K562 (cell line): ENCODE measurements at regions not wholly inside any gene's neighbourhood (a gene's known extent, or its start where the extent isn't known, plus 50 kb on each side); places are given as distances from the start of the nearest gene placed in this dataset.

Experiments
- ATAC-seq: fragments of 200-7000 bp; cut with Tn5 transposase; 3 replicates; pipeline ENCODE4 v1.9.1; 2020; ENCODE audit warnings: moderate library complexity
- BruUV-seq: library from RNA; stranded (reverse); fragments of 400-500 nt; replicated peaks from 2 replicates; lab custom pipeline; 2021; lab: Mats Ljungman, UMichigan
- CTCF ChIA-PET: fragments of 300-600 bp; formaldehyde crosslinking; extraction: SDS; loops from one replicate; lab custom pipeline; 2021; ENCODE audit warnings: low intra/inter-chr PET ratio; lab: Yijun Ruan, JAX
- POLR2A ChIA-PET: fragments of 300-600, 350-650 bp; sonication (Branson Sonifier 250); formaldehyde crosslinking; extraction: SDS; loops from one replicate; lab custom pipeline; 2021; ENCODE audit warnings: antibody characterized with exemption, inconsistent platforms; lab: Yijun Ruan, JAX
- DNase-seq, 4 experiments: peaks; one replicate each; pipeline versions ENCODE4 v3.0.0 to v3.0.0-alpha.2; 2011 to 2018; ENCODE audit warnings: low spot score in 3 of 4, mixed read lengths in 3 of 4; ENCODE audit errors: extremely low read depth in 1 of 4
- FAIRE-seq: peaks from 2 replicates; lab custom pipeline; 2011; peaks lifted over from hg19 to GRCh38; lab: Jason Lieb, UNC
- H2AFZ ChIP-seq: 2 replicates; pipeline ENCODE4 v1.6.0; 2011; ENCODE audit warnings: low read depth, low read length, control low read depth, inconsistent platforms
- H3K27ac ChIP-seq: fragments of 200-600 bp; 3 replicates; pipeline ENCODE4 v1.8.0; 2011; ENCODE audit warnings: low read depth, mild to moderate bottlenecking, control low read depth, inconsistent platforms, low read length, moderate library complexity, mixed read lengths; ENCODE audit errors: extremely low read depth
- H3K27me3 ChIP-seq, 2 experiments: fragments of 300-600 bp in 1 of 2; 2 replicates in 1 of 2; 3 replicates in 1 of 2; pipeline versions ENCODE4 v1.6.0 to v1.8.0; 2011; ENCODE audit warnings: inconsistent platforms in 2 of 2, low read length in 2 of 2, mild to moderate bottlenecking in 1 of 2, mixed read lengths in 1 of 2, moderate library complexity in 1 of 2; ENCODE audit not compliant: control insufficient read depth in 2 of 2, insufficient read depth in 2 of 2
- H3K36me3 ChIP-seq: fragments of 300-600 bp; 3 replicates; pipeline ENCODE4 v1.8.0; 2011; ENCODE audit warnings: mild to moderate bottlenecking, low read length, inconsistent platforms; ENCODE audit not compliant: control insufficient read depth, insufficient read depth
- H3K4me1 ChIP-seq, 2 experiments: fragments of 200-600 bp in 1 of 2; replicated peaks in 1 of 2; 2 replicates in 1 of 2; 3 replicates in 1 of 2; pipeline versions ENCODE4 v1.5.1 to v1.8.0; 2011; ENCODE audit warnings: inconsistent platforms in 2 of 2, low read length in 2 of 2, mild to moderate bottlenecking in 1 of 2, mixed read lengths in 1 of 2, moderate library complexity in 1 of 2; ENCODE audit not compliant: control insufficient read depth in 2 of 2, insufficient read depth in 2 of 2
- H3K4me2 ChIP-seq: 2 replicates; pipeline ENCODE4 v1.6.1; 2011; ENCODE audit warnings: low read length, control low read depth, inconsistent platforms, mixed read lengths; ENCODE audit not compliant: insufficient read depth
- H3K4me3 ChIP-seq: fragments of 200-600 bp; sonication (generic), shearing (Covaris generic); 2 replicates; pipeline ENCODE4 v1.5.1; 2016; ENCODE audit warnings: control low read depth, inconsistent platforms
- H3K79me2 ChIP-seq: fragments of 200-600 bp; 3 replicates; pipeline ENCODE4 v1.8.0; 2011; ENCODE audit warnings: low read length, inconsistent platforms; ENCODE audit not compliant: control insufficient read depth, insufficient read depth
- H3K9ac ChIP-seq, 2 experiments: 2 replicates each; pipeline versions ENCODE4 v1.6.0 to v1.6.1; 2011; ENCODE audit warnings: low read depth in 2 of 2, low read length in 2 of 2, control low read depth in 1 of 2, inconsistent platforms in 1 of 2, mild to moderate bottlenecking in 1 of 2, mixed read lengths in 1 of 2; ENCODE audit not compliant: insufficient read depth in 1 of 2
- H3K9me1 ChIP-seq: one replicate; pipeline ENCODE4 v1.6.0; 2011; ENCODE audit warnings: inconsistent platforms, mild to moderate bottlenecking, low read length, moderate library complexity; ENCODE audit not compliant: control insufficient read depth, insufficient read depth
- H3K9me3 ChIP-seq: replicated peaks from 2 replicates; pipeline ENCODE4 v1.5.1; 2011; ENCODE audit warnings: low read depth, low read length, inconsistent platforms; ENCODE audit not compliant: control insufficient read depth, insufficient read depth
- H4K20me1 ChIP-seq: replicated peaks from 2 replicates; pipeline ENCODE4 v1.6.1; 2011; ENCODE audit warnings: low read length, inconsistent platforms, mixed read lengths; ENCODE audit not compliant: control insufficient read depth, insufficient read depth
- BRCA1 ChIP-seq, 2 experiments: fragments of 450-650 bp in 1 of 2; sonication (generic) in 1 of 2; formaldehyde crosslinking in 1 of 2; IDR thresholded peaks; 2 replicates each; pipeline versions ENCODE4 v1.5.0 to v1.6.1; 2017 to 2020; ENCODE audit warnings: mild to moderate bottlenecking in 1 of 2, missing genetic modification reagents in 1 of 2
- CHCHD3 ChIP-seq: fragments of 250-450 bp; sonication (Bioruptor Pico); IDR thresholded peaks from 2 replicates; pipeline ENCODE4 v2.1.2; 2022; ENCODE audit warnings: mild to moderate bottlenecking
- CHD1 ChIP-seq: fragments of 200-600 bp; sonication (generic); IDR thresholded peaks from one replicate; pipeline ENCODE4 v1.6.1; 2012; ENCODE audit warnings: mild to moderate bottlenecking, moderate library complexity, low read length, inconsistent platforms
- ELF1 ChIP-seq: fragments of 200-800 bp; sonication (Bioruptor generic); IDR thresholded peaks from 2 replicates; pipeline ENCODE4 v1.6.1; 2016; ENCODE audit warnings: missing genetic modification characterization, missing compliant biosample characterization
- ERF ChIP-seq: fragments of 450-650 bp; formaldehyde crosslinking; IDR thresholded peaks from 2 replicates; pipeline ENCODE4 v1.4.0; 2020; ENCODE audit warnings: mild to moderate bottlenecking, mixed read lengths
- FUS ChIP-seq: fragments of 200-400 bp; formaldehyde crosslinking; optimal IDR thresholded peaks from 2 replicates; pipeline ENCODE3; 2017; ENCODE audit warnings: low read depth, low read length
- GTF2B ChIP-seq: IDR thresholded peaks from 2 replicates; pipeline ENCODE4 v1.6.1; 2011; ENCODE audit not compliant: insufficient read length; ENCODE audit errors: extremely low read depth
- HNRNPH1 ChIP-seq: fragments of 200-400 bp; formaldehyde crosslinking; optimal IDR thresholded peaks from 2 replicates; pipeline ENCODE3; 2017; ENCODE audit warnings: low read depth, mild to moderate bottlenecking, low read length, moderate library complexity
- MEF2D ChIP-seq: conservative IDR thresholded peaks from 2 replicates; pipeline ENCODE4 v1.6.1; 2016; ENCODE audit warnings: low read depth, missing genetic modification characterization, missing compliant biosample characterization
- MTF1 ChIP-seq: fragments of 250-450 bp; sonication (Bioruptor Pico); IDR thresholded peaks from 2 replicates; pipeline ENCODE4 v1.9.0; 2021; ENCODE audit warnings: moderate library complexity, mild to moderate bottlenecking, inconsistent platforms, borderline replicate concordance
- NFATC3 ChIP-seq: fragments of 450-650 bp; IDR thresholded peaks from 2 replicates; pipeline ENCODE4 v1.6.1; 2017; ENCODE audit warnings: mild to moderate bottlenecking
- NUFIP1 ChIP-seq: fragments of 450-650 bp; IDR thresholded peaks from 2 replicates; pipeline ENCODE4 v1.6.1; 2018; ENCODE audit not compliant: partially characterized antibody
- PRPF4 ChIP-seq: fragments of 200-400 bp; formaldehyde crosslinking; IDR thresholded peaks from one replicate; pipeline ENCODE4 v1.6.1; 2017; ENCODE audit warnings: low read length, low read depth, mild to moderate bottlenecking; ENCODE audit not compliant: insufficient read depth, poor library complexity, severe bottlenecking
- SRF ChIP-seq, 2 experiments: fragments of 250-450, 450-650 bp in 1 of 2; sonication (Bioruptor Pico) in 1 of 2; sonication (generic) in 1 of 2; formaldehyde crosslinking; IDR thresholded peaks; 2 replicates each; pipeline versions ENCODE4 v1.5.0 to v1.5.1; 2020 to 2022; ENCODE audit warnings: mild to moderate bottlenecking in 1 of 2, missing genetic modification reagents in 1 of 2
- TCF3 ChIP-seq: sonication (generic); formaldehyde crosslinking; IDR thresholded peaks from 2 replicates; pipeline ENCODE4 v1.4.0; 2020; ENCODE audit warnings: mild to moderate bottlenecking, missing genetic modification reagents
- TEAD2 ChIP-seq: fragments of 450-650 bp; IDR thresholded peaks from 2 replicates; pipeline ENCODE4 v1.6.1; 2016; ENCODE audit warnings: missing genetic modification characterization, control low read depth, missing compliant biosample characterization
- TFAM ChIP-seq: fragments of 250-450 bp; sonication (Bioruptor Pico); conservative IDR thresholded peaks from 2 replicates; pipeline ENCODE4 v1.5.0; 2021; ENCODE audit warnings: mild to moderate bottlenecking, moderate library complexity
- ZSCAN32 ChIP-seq: fragments of 450-650 bp; formaldehyde crosslinking; IDR thresholded peaks from 2 replicates; pipeline ENCODE4 v1.4.0; 2020; ENCODE audit warnings: mild to moderate bottlenecking, moderate library complexity
- WGBS: fragments of 100-300 bp; shearing (Covaris generic); methylation state at CpG from one replicate; pipeline ENCODE4 v1.1.6; 2016; ENCODE audit warnings: low coverage, mixed read lengths; ENCODE audit not compliant: insufficient coverage; ENCODE audit errors: missing lambda C conversion rate; 5-methylcytosine and 5-hydroxymethylcytosine counted together
- in situ Hi-C: fragments of 300-500 bp; cut with MboI; formaldehyde crosslinking; loops from 4 replicates; pipeline ENCODE4 v1.15.0; 2018; ENCODE audit warnings: inconsistent platforms, mixed read lengths
- intact Hi-C: fragments of 100-400 bp; cut with micrococcal nuclease; formaldehyde crosslinking; loops from 2 replicates; pipeline ENCODE4 v1.14.2; 2022
- TF ChIP-seq, protein P1 (sequence below): sonication (generic); formaldehyde crosslinking; IDR thresholded peaks from 2 replicates; pipeline ENCODE4 v1.8.0; 2022; ENCODE audit warnings: mild to moderate bottlenecking, missing genetic modification reagents

DNA sequence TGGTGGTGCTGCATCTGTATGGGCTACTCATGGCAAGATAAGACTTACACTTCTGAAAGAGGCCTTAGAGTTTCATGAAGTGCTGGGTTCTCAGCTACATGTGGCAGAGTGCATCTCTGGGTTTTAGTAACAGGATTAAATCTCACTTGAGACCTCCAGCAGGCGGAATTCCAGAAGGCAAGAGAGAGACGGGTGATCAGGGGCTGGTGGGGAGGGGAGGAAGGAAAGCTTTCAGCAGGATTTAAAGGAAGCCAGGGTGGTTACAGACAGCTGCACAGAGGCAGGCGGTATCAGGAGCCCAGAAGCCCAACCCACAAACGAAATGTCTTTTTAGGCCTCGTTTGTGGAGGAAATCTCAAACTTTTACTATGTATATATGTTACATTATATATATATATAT lies 56.2 kb upstream of the CD82 start:
- Histone ChIP-seq H3K9me3 (no peaks in the 10 kb centered on the region), H3K4me3 (no peak overlapping the region), H3K4me2 (no peak overlapping the region), H3K79me2 (no peaks in the 10 kb centered on the region), H3K9me1 (no peaks in the 10 kb centered on the region), H3K27me3 (no peaks in the 10 kb centered on the region), H2AFZ (no peak overlapping the region), H3K27ac (no peak overlapping the region), H4K20me1 (no peaks in the 10 kb centered on the region), H3K9ac (no peak overlapping the region), H3K4me1 (peaks cover 7 to 17% of the 10 kb centered on the region in 2 experiments; a peak in 4 of 5 replicates)
- in situ Hi-C loops (no loop called here), intact Hi-C loops (no loop called here)
- ATAC-seq = no peak
- BruUV-seq = no TSS peak
- CTCF ChIA-PET = no interaction called here
- no peak for TF ChIP-seq MEF2D (tag)
- TF ChIP-seq FUS = no peak
- TF ChIP-seq ELF1 = no peak
- TF ChIP-seq, protein P1, sequence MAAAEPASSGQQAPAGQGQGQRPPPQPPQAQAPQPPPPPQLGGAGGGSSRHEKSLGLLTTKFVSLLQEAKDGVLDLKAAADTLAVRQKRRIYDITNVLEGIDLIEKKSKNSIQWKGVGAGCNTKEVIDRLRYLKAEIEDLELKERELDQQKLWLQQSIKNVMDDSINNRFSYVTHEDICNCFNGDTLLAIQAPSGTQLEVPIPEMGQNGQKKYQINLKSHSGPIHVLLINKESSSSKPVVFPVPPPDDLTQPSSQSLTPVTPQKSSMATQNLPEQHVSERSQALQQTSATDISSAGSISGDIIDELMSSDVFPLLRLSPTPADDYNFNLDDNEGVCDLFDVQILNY = no peak
- TF ChIP-seq CHD1 = no peak
- TF ChIP-seq TCF3 = no peak
- no peak for TF ChIP-seq TFAM (CRISPR knock-in tag)
- no peak for TF ChIP-seq CHCHD3 (CRISPR knock-in tag)
- TF ChIP-seq NFATC3 = no peak
- no peak for TF ChIP-seq ERF (CRISPR knock-in tag)
- TF ChIP-seq TEAD2 (tag) = no peak
- no peak for TF ChIP-seq ZSCAN32
- no peak for TF ChIP-seq BRCA1 (IDR thresholded peaks at IDR 0.05)
- no peak for TF ChIP-seq BRCA1 (CRISPR knock-in tag; IDR thresholded peaks at IDR 0.05)
- TF ChIP-seq GTF2B = no peak
- TF ChIP-seq NUFIP1 = no peak
- no peak for TF ChIP-seq SRF (CRISPR knock-in tag; IDR thresholded peaks at IDR 0.05)
- no peak for TF ChIP-seq PRPF4
- no peak for TF ChIP-seq HNRNPH1
- no peak for TF ChIP-seq MTF1 (CRISPR knock-in tag)
- TF ChIP-seq, all 486 proteins: peak for 0
- WGBS = 46% methylated on average over 5 of the region's 5 CpGs
- no peak for DNase-seq
- POLR2A ChIA-PET = no interaction called here
- FAIRE-seq = no peak
- H3K36me3 ChIP-seq = no peaks in the 10 kb centered on the region
